GM19467 (cell line): ENCODE measurements at regions not wholly inside any gene's neighbourhood (a gene's known extent, or its start where the extent isn't known, plus 50 kb on each side); places are given as distances from the start of the nearest gene placed in this dataset.
A peak's percentile ranks its signal among the peaks of the same experiment; 100 is the strongest.

Experiments
- ATAC-seq: cut with Tn5 transposase; IDR thresholded peaks from one replicate; pipeline ENCODE4 v1.9.1; 2021; ENCODE audit warnings: mild to moderate bottlenecking, moderate library complexity; ENCODE audit not compliant: unreplicated experiment

GRCh38 chr1:93815366-93816110, 63.5 kb downstream of the DNTTIP2 start:
- no peak for ATAC-seq

GRCh38 chr1:93814795-93815340, 64.1 kb downstream of the DNTTIP2 start:
- ATAC-seq = no peak

GRCh38 chr1:93814059-93814794, 64.8 kb downstream of the DNTTIP2 start:
- peak; percentile 50 for ATAC-seq

GRCh38 chr1:93813076-93813475, 65.9 kb downstream of the DNTTIP2 start:
- no peak for ATAC-seq

- no peak for ATAC-seq
Measured at GRCh38 chr1:93811326-93812065, 67.5 kb downstream of the DNTTIP2 start.

- no peak for ATAC-seq
Measured at GRCh38 chr1:93810316-93810715, 68.7 kb downstream of the DNTTIP2 start.

- ATAC-seq = no peak
Measured at GRCh38 chr1:93808871-93809270, 70.1 kb downstream of the DNTTIP2 start.

- no peak for ATAC-seq
Measured at GRCh38 chr1:93807311-93807930, 71.6 kb downstream of the DNTTIP2 start.

GRCh38 chr1:93805027-93805610, 73.9 kb downstream of the DNTTIP2 start:
- no peak for ATAC-seq

GRCh38 chr1:93804412-93804811, 74.6 kb downstream of the DNTTIP2 start:
- ATAC-seq = no peak

GRCh38 chr1:93801471-93801870, 77.5 kb downstream of the DNTTIP2 start:
- ATAC-seq = no peak

GRCh38 chr1:93800856-93801255, 78.2 kb downstream of the DNTTIP2 start:
- ATAC-seq = no peak

- ATAC-seq = no peak
Measured at GRCh38 chr1:93798291-93798690, 80.7 kb downstream of the DNTTIP2 start.

GRCh38 chr1:93784538-93784937, 94.5 kb downstream of the DNTTIP2 start:
- ATAC-seq = no peak

GRCh38 chr1:93783876-93784275, 95.1 kb downstream of the DNTTIP2 start:
- no peak for ATAC-seq

- no peak for ATAC-seq
Measured at GRCh38 chr1:93779540-93780165, 98.0 kb upstream of the BCAR3 start.

GRCh38 chr1:93778457-93778856, 96.8 kb upstream of the BCAR3 start:
- no peak for ATAC-seq

- no peak for ATAC-seq
Measured at GRCh38 chr1:93777255-93777654, 95.6 kb upstream of the BCAR3 start.

- ATAC-seq = no peak
Measured at GRCh38 chr1:93776728-93777127, 95.1 kb upstream of the BCAR3 start.

GRCh38 chr1:93775224-93775623, 93.6 kb upstream of the BCAR3 start:
- no peak for ATAC-seq
